ENCODE measurements at regions not wholly inside any gene's neighbourhood (a gene's known extent, or its start where the extent isn't known, plus 50 kb on each side); places are given as distances from the start of the nearest gene placed in this dataset.
"Not testable (repeated sequence)": the region's sequence is repeated elsewhere in the genome, so short reads cannot be mapped to it uniquely, and the experiment has no call there.

- no peak for DNase-seq (ENCODE audit: low read depth)
Observed at GRCh38 chr6:99668036-99668705, 61.5 kb downstream of the PRDM13 start.

DNA sequence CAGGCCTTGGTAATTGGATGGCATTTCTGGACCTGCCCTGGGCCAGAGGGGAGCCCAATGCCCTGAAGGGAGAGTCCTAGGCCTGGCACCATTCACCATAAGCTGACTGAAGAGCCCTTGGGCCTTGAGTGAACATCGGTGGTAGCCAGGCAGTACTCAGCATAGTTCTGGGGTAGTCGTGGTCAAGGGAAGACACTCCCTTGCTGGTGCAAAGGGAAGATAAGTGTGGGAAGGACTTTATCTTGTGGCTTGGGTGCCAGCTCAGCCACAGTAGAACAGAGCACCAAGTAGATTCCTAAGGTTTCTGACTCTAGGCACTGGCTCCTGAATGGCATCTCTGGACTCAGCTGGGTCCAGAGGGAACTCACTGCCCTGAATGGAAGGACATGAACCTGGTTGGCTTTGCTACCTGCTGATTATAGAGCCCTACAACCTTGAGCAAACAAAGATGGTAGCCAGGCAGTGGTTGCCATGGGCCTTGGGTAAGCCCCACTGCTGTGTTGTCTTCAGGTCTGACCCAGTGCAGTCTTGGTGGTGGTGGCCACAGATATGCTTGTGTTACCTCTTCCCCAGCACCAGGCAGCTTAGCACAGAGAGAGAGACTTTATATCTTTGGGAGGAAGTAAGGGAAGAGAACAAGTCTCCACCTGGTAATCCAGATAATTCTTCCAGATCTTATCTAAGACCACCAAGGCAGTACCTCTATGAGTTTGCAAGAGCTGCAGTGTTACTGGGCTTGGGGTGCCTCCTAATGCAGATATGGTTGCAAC is 83.5 kb downstream of the PRDM13 start:
- DNase-seq (ENCODE audit: low read depth) = no peak

- not testable (repeated sequence) for DNase-seq (ENCODE audit: low read depth)
Observed at GRCh38 chr6:99702287-99702686, 95.7 kb downstream of the PRDM13 start.

DNA sequence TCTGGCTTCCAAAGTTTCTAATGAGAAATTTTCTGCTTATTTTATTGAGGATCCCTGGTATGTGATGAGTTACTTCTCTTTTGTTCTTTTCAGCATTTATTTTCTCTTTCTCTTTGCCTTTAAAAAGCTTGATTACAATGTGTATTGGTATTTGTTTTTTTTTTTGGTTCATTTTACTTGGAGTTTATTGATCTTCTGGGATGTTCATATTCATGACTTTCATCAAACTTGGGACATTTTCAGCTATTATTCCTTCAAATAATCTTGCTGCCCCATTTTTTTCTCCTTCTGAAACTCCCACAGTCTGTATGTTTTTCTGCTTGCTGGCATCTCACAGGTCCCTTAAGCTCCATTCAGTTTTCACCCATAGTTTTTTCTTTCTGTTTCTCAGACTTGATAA is 102.4 kb downstream of the PRDM13 start:
- DNase-seq (ENCODE audit: low read depth) = no peak

- DNase-seq (ENCODE audit: low read depth) = no peak
Observed at GRCh38 chr6:99711302-99711701, 104.7 kb downstream of the PRDM13 start.

GRCh38 chr6:99711925-99712324 is 105.3 kb downstream of the PRDM13 start:
- DNase-seq (ENCODE audit: low read depth) = no peak

- no peak for DNase-seq (ENCODE audit: low read depth)
Observed at GRCh38 chr6:99712519-99712918, 105.9 kb downstream of the PRDM13 start.

DNA sequence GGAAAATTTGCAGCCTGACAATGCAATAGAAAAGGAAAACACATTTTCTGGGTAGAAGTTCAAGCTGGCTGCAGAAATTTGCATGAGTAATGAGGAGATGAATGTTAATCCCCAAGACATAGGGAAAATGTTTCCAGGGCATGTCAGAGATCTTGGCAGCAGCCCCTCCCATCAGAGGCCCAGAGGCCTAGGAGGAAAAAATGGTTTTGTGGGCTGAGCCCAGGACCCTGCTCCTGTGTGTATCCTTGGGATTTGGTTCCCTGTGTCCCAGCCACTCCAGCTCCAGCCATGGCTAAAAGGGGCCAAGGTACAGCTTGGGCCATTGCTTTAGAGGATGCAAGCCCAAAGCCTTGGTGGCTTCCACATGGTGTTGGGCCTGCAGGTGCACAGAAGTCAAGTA is 115.4 kb downstream of the PRDM13 start:
- not testable (repeated sequence) for DNase-seq (ENCODE audit: low read depth)

DNA sequence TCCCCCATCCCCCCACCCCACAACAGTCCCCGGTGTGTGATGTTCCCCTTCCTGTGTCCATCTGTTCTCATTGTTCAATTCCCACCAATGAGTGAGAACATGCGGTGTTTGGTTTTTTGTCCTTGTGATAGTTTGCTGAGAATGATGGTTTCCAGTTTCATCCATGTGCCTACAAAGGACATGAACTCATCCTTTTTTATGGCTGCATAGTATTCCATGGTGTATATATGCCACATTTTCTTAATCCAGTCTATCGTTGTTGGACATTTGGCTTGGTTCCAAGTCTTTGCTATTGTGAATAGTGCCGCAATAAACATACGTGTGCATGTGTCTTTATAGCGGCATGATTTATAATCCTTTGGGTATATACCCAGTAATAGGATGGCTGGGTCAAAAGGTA is 123.6 kb downstream of the PRDM13 start:
- DNase-seq (ENCODE audit: low read depth) = not testable (repeated sequence)

DNA sequence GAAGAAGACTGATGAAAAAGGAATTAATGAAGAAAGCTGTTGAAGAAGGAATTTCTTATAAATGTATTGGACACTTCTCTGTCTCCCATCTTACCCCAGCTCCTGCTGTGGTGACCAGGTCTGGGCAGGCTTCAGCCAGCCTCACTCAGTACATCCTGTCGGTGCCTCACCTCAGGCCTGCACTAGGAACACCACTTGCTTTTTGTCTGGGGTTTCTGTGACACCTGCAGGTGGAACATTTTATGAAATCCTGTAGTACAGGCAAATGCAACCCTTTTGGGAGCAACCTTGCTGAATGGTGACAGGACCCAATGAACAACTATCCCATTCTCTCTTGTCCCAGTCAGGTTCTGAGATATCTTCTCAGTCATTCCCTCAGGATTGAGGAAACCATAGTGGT is 129.7 kb downstream of the PRDM13 start:
- DNase-seq (ENCODE audit: low read depth) = no peak

- DNase-seq (ENCODE audit: low read depth) = no peak
Observed at GRCh38 chr6:99739526-99739925, 132.9 kb downstream of the PRDM13 start.

GRCh38 chr6:99741092-99741491 is 134.5 kb downstream of the PRDM13 start:
- no peak for DNase-seq (ENCODE audit: low read depth)

- DNase-seq (ENCODE audit: low read depth) = no peak
Observed at GRCh38 chr6:99743647-99744046, 137.0 kb downstream of the PRDM13 start.

- DNase-seq (ENCODE audit: low read depth) = peak; percentile 10
Observed at GRCh38 chr6:99745651-99746050, 139.0 kb downstream of the PRDM13 start.

GRCh38 chr6:99746261-99746895 is 139.7 kb downstream of the PRDM13 start:
- peak; percentile 51 for DNase-seq (ENCODE audit: low read depth)

DNA sequence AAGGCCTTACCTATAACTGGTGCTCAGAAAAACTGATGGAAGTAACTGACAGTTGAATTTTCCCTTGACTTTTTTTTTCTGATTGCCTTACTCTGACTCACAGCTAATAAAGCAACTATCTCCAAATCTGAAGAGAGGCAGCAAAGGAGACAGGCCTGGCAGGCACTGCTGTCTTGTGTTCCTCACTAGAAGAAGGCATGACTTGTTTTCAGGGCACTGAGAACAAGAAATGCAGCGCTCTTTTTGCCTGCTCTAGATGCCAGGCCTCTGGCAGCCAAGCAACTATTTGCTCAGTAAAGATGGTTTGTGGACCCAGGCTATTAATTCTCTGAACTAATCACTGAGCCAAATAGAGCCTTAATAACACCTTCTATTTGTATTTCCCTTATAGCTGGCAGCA is 155.1 kb downstream of the PRDM13 start:
- no peak for DNase-seq (ENCODE audit: low read depth)

- DNase-seq (ENCODE audit: low read depth) = no peak
Observed at GRCh38 chr6:99768166-99768565, 161.5 kb downstream of the PRDM13 start.

DNA sequence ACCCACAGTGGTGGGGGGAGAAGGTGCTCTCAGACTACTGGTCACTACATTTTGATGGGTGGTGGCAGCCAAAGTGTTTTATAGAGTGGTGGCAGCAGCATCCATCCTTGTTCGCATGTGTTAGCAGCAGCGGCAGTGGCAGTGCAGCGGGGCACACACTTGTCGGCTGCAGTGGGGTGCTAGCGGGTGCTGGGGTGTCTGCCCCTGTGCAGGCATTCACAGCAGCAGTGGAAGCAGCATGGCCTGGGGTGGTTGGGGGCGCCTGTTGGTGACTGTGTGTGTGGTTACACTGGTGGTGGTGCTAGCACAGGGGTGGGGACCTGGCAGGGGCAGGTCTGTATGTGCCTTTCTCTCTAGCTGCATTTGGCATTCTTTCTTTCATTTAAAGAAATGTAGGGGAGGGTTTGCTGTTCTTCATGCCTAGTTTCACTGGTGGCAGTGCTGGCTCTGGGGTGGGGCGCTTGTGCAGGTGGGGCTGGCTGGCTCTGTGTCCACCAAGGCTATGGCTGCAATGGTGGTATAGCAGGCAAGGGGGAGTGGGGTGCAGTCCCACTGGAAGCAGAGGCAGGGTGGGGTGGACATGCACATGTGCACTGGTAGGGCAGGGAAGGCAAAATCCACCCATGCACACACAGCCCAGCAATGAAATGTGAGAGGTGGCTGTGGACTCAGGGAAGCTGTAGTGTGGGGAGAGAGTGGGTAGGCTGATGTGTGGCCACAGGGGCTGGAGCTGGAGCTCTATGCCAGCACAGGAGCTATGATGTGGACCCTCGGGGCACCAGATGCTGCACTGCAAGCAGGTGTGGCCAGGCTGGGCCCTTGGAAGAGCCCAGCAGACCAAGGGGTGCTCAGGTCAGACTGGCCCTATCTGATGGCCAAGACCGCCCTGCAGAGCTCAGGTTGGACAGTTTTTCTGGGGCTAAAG is 173.3 kb downstream of the PRDM13 start:
- no peak for DNase-seq (ENCODE audit: low read depth)

DNA sequence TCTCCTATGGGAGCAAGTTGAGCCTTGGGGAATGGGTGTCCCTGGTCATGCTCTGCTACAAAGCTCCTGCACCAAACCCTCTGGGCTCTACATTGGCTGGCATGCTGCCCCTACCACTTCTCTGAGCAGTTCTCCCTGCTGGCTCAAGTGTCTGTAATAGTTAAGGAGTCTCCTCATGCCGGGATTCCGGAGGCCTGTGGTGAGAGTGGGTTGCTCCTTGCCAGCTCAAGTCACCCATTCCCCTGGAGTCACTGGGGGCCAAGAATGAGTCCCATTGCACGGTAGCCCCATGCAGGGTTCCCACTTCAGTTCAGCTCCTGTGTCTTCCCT is 173.9 kb downstream of the PRDM13 start:
- DNase-seq (ENCODE audit: low read depth) = no peak

- DNase-seq (ENCODE audit: low read depth) = no peak
Observed at GRCh38 chr6:99789767-99790166, 183.1 kb downstream of the PRDM13 start.

DNA sequence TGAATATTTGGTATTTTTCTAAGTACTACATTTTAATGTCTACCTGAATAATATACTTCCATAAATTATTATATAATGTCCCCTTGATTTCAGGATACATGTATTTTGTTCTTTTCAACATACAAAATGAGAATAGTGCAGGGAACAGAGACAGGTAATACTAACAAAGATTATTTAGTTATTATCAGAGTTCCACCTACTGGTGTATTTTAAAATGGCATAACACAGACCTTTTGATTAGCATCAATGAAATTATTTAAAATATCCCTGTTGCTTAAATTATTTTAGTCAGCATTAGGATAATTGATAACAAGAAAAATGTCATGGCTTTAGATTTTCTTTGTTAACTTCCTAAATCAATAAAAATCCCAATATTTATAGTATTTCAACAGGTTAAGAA is 184.0 kb downstream of the PRDM13 start:
- no peak for DNase-seq (ENCODE audit: low read depth)

GRCh38 chr6:99801805-99802204 is 192.2 kb downstream of the MCHR2 start:
- DNase-seq (ENCODE audit: low read depth) = no peak
